CD4-positive, alpha-beta T cell treated with Interleukin-15 for 4 hours (primary cell): ENCODE measurements at regions not wholly inside any gene's neighbourhood (a gene's known extent, or its start where the extent isn't known, plus 50 kb on each side); places are given as distances from the start of the nearest gene placed in this dataset.
"Not testable (repeated sequence)": the region's sequence is repeated elsewhere in the genome, so short reads cannot be mapped to it uniquely, and the experiment has no call there.

Experiments
- DNase-seq: peaks from one replicate; pipeline ENCODE4 v3.0.0-alpha.2; 2020; ENCODE audit warnings: low spot score

DNA sequence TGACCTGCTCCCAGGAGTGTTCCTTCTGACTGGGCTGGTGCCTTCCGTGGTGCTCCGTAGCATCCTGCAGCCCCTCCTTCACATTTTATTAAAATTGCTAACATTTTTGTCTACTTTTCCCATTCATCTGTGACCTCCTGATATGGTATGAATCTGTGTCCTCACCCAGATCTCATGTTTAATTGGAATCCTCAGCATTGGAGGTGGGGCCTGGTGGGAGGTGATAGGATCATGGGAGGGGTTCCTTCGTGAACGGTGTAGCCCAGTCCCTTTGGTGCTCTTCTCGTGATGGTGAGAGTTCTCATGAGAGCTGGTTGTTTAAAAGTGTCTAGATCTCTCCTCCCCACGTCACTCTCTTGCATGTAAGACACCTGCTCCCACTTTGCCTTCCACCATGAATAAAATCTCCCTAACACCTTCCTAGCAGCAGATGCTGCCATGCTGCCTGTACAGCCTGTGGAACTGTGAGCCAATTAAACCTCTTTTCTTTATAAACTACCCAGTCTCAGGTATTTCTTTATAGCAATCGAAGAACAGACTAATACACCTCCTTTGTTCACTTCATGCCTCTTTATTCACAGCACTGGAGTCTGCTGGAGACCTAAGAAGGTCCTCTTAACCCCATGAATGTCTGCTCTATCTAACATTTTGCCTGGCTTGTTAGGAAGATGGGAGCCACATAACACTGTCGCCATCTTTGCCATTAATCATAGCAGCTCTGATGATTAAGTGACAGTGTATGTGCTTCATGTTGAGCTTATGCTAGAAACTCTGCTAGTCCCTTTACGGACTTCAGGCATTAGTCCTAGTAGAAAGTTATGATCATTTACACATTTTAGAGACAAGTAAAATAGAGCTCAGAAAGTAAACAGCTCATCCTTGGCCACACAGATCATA, 377.7 kb upstream of the MAF start:
- DNase-seq = no peak

DNA sequence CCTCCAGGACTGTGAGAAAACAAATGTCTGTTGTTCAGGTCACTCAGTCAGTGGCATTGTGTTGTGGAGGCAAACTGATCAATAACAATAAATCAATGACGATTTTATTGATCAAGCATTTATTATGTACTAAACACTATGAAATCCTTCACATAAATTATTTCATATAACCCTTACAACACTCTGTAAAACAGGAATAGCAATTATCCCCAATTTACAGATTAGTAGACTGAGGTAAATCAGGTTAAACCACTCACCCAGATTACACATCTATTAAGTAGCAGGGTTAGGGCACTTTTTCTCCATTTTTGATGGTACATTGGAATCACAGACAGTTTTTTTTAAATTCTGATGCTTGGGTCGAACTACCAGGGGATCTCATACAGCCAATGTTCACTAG, 372.8 kb upstream of the MAF start:
- no peak for DNase-seq

DNA sequence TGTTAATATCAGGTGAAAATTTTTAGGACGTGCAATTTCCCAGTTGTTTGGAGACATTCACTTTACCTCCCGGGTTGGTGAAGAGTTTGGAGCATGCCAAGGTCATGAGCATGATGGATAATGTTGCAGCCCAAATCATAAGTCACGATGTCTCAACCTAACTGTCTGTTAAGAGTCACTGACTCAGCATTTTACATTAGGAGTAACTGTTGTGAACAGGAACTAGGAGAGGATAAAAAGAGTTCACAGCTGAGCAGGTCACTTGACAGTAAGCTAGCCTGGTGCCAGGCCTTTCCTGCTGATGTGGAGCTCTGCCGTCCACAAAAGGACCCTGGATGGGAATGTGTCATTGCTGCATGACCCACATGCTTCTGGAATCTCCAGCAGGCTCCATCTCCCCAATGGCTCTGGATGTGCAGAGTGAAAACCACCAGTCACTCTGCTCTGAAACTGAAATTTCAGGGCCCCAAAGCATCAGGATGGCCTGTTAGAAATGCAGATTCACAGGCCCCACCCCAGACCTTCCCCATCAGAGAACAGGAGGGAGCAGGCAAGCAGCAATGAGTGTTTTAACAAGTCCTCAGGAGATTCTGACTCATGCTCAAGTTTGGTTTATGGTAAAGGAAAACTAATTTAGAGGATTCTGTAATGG, 371.6 kb upstream of the MAF start:
- no peak for DNase-seq

DNA sequence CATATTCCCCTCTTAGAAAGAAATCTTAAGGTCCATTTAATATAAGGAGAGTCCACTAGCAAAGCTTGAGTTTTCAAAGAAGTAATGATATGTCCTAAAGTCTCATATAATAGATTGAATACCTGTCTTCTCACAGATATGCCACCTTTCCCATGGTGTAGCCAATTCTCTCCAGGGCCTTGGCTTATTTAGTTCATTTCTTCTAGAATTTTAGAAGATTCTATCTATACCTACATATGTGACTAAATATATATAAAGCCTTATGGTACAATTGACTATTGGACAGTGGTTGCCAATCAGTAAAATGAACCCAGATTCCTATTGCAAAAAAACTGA, 370.7 kb upstream of the MAF start:
- DNase-seq = no peak

DNA sequence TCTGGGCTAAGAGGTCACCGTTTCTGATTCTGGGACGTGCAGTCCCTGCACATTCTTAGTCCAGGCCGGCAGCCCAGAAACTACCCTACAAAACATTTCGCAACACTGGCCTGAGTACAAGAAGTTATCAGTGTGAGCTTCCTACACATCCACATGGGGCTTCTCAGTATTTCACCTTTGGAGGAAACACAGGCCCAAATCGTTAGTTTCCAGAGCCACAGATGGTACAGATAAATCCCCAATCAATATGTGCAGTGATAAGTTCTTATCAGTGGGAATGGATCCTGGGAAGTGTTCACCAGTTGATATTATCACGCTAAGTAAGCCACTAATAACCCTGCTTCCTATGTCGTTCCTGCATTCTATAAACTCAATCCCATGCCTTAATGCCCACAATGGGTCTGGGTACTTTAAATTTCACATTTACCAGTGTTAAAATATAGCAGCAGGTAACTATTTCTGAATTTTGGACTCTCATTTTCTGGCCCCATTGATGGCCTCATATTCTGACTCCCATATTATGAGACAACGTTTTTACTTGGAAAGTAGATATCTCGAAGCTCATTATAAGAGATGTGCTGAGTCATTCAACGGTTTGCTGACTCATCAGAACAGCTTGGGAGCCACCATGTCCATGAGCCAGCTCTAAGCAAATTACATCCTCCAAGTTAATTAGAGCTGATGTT, 370.2 kb upstream of the MAF start:
- no peak for DNase-seq

DNA sequence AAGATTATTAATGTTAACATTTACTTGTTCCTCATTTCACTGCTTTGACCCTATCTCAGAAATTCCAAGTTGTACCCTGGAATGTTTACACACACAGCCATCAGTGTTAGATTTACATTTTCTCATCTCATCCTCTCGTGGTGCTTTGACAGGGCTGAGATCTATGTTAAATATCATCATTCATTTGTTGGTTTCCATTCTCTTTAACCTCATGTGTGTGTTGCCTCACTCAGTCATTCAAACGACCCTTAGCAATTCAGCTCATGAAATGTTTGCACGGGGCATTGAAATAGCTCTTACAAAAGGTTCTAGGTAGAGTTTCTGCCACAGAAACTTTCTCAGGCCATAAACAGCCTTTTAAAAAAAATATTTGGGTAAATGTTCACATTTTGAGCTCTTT, 369.6 kb upstream of the MAF start:
- no peak for DNase-seq

DNA sequence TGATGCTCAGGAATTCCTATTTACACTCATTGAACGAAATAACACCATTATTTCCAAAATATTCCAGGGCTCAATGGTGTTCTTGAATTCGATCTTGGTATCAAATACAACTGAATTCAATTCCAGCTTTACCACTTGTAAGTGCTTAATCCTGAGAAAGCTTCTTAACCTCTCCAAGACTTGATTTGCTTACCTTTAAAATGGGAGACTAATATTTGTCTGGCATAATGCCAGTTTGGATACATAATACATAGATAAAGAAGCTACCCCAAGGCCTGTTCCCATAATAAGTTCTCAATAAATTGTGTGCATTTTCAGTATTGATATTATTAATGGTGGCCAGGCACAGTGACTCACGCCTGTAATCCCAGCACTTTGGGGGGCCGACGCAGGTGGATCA, 368.9 kb upstream of the MAF start:
- DNase-seq = no peak

DNA sequence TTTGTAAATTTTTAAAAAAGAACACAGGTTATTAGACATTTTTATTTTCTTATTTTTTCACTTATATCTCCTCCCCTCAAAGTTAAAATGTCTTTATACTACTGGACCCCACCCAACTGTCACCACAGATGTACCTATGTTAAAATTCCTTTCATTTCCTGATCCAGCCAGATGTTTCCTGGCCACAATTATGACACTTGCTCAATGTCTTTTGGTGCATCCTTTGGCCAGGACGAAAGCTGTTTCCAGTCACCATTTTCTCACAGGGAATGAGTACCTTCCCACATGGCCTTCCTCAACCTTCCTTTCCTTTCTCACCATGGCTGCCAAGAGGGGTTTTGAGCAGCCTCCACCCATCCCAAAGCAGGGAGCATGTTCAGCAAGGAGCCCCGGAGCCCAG, 365.7 kb upstream of the MAF start:
- DNase-seq = no peak

DNA sequence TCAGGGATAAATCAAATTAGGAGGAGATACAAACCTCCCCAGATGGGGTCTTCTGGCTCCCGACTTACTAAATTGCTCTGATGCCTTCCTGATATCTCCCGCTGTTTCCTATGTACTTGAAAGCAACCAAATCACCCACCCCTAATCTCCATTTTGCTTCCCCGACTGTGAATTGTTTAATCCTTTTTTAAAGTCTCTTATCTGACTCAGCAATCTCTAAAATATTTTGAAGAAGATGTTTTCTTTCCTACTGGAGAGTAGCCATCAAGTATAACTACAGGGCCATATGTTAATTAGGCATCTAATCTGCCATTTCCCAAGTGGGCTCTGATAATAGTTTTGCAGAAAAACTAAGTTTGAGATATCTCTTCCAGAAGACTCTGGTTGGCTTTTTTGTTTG, 365.2 kb upstream of the MAF start:
- no peak for DNase-seq

DNA sequence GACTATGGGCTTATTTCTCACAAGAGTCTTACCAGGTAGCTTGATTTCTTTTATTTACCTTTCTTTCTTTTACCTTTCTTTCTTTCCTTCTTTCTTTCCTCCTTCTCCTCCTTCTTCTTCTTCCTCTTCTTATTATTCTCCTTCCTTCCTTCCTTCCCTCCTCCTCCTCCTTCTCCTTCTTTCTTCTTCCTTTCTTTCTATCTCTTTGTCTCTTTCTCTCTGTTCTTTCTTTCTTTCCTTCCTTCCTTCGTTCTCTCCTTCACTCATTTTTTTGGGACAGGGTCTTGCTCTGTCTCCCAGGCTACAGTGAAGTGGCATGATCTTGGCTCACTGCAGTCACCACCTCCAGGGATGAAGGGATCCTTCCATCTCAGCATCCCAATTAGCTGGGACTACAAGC, 363.6 kb upstream of the MAF start:
- DNase-seq = no peak

DNA sequence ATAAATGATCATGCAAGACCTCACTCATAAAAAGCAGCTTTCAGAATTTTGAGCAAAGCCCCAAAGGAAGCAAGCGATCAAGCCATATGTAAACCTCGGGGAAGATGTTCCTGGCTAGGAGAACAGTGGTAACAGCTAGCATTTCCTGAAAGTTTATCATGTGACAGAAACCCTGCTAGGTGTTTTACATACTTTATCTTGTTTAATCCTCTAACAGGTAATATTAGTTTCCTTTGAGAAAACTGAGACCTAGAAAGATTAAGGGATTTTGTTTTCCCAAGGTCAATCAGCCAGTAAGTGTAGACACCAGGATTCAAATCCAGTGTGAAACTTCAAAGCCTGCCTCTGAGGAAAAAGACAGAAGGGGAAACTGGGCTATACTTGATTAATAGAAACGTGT, 362.4 kb upstream of the MAF start:
- no peak for DNase-seq

DNA sequence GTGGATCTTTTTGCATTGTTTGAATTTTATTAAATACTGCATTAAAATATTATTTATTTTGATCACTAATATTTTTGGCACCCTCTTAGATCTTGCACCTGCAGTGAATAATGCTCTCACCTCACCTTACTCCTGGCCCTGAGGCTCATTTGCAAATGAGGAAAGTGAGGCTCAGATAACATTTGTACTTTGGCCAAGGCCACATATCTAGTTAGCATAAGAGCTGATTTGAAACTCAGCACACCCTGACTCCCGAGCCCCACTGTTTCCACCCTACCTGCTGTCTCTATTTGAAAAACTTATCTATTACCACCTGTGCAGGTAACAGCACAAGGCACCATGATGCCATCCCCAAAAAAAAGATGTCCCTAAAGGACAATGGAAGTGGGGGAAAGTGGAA, 358.7 kb upstream of the MAF start:
- no peak for DNase-seq

DNA sequence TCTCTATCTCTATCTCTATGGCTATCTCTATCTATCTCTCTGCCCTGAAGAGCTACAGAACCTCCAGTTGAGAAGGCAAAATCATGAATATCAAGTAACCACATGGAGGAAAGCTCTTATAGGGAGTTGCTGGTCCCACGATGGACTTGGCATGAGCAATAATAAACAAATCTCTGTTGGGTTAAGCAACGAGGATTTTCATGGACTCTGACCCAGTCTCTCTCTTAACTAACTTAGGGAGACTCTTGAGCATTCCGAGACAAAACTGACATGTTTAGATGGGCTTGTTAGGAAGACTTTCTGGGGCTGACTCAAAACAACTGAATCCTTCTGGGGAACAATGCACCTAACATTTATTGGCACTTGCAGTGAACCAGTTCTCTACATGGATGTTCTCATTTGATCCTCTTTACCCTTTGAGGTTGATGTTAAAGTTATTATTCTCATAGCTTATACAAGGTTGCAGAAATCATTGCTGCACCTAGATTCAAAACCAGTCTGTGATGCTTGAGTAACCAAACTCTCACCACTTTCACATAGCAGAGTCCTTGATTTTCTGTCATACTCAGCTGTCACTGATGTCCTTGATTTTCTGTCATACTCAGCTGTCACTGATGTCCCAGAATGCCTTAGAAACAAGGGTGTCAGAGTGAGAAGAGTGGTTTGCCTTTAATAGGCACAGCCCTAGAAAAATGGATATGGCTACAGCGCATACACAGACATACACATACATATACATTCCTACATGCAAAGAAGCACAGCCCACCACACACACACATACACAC, 354.6 kb upstream of the MAF start:
- no peak for DNase-seq

DNA sequence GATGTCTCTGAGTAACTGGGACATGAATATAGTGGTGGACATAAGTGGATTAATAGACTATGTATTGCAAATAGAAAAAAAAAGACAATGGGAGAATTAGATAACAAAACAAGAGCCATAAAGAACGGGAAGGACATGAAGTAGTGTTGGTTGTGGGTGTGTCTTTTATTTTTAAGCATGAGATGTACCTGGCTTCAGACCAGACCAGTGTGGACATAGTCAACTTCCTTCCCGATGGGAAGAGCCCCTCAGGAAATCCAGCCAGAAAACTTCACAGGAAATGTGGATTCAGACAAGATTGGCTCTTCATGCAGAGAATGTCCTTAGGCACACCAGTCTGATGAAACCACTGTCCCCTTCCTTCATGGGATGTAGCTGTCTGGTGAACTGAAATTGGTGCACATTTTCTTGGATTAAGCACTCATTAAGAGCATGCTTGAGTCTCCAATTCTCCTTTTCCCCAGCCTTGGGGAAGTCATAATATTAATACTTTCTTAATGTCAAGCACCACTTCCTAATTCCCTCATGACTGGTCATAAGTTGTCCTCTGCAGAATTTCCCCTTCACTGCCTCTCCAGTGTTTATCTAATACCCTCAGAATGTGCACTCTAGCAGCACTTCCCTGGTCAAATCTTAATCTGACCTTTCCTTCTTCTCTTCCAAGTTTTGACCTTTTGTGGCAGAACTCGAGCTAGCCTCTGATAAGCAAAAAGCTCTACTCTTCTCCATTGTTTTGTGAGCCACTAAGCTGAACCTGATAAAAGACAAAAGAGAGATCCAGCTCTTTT, 350.6 kb upstream of the MAF start:
- DNase-seq = no peak

DNA sequence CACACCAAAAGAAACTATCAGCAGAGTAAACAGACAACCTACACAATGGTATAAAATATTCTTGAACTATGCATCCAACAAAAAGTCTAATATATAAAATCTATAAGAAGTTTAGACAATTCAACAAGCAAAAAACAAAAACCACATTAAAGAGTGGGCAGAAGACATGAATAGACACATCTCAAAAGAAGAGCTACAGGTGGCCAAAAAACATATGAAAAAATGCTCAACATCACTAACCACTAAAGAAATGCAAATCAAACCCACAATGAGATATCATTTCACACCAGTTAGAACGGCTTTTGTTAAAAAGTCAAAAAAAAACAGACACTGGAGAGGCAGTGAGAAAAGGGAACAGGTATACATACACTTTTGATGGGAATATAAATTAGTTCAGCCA, 348.9 kb upstream of the MAF start:
- DNase-seq = no peak

DNA sequence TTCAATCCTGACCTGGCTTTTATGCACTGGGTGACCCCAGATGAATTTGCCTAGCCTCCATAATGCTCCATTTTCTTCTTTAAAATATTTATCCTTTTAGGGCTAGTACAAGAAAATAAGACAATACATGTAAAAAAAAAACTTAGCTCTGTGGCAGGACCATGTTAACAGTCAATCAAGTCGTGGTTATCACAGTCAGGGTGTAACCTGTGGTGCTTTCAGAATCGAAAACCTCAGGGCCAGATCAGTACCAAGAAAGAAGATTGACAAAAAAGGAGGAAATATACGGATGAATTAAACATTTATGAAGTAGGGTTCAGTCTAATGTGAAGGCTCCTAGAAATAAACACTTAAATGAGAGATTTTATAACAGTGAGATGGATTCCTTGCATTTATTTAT, 347.2 kb upstream of the MAF start:
- DNase-seq = no peak

DNA sequence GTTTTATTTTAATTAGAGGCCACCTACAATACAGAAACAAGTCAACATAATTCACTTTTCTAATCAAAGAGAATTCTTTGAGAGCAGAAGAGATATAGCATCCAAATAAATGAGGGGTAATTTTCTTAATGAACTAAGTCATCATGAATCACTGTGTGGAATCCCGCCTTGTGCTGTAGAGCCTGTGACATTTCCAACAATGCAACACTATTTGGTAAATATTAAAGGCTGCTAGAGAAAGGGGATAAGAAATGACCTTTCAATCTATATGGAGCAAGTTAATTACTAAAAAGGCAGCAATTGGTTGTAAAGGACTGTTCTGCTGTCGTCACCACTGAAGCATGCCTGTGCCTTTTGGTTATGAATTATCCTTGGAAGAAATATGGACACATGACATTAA, 345.7 kb upstream of the MAF start:
- DNase-seq = no peak

DNA sequence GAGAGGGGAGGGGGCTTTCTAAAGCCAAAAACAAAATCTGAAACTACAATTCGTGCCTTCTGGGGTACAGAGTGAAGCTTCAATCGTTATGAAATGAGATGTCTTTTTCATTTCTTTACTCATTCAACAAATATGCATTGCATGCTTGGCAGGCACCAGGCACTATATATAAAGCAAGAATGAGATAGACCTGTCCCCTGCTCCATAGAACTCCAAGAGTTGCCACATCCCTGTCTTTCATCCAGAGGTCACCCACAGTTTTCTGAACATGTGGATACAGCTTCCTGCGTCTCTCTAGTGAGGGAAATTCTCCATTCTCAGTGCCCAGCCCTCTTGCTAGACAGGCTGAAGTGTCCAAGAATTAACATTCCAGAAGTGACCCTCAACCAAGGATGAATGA, 343.2 kb upstream of the MAF start:
- DNase-seq = no peak

DNA sequence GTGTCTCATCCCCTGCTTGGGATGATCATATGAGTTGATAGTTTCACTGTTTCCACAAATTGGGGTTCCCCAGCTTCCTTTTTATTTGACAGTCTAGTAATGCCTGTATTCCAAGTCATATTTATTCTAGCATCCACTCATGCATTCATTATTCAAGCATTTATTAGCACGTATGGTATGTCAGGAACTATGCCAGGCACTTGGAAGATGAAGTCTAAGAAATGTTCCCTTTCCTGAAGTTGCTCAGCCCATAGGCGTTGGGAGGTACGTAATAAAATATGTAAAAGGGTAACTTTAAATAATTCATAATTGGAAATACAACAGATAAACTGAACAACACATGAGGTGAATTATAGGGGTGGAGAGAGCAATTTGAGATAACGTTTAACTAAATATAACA, 338.0 kb upstream of the MAF start:
- DNase-seq = no peak

DNA sequence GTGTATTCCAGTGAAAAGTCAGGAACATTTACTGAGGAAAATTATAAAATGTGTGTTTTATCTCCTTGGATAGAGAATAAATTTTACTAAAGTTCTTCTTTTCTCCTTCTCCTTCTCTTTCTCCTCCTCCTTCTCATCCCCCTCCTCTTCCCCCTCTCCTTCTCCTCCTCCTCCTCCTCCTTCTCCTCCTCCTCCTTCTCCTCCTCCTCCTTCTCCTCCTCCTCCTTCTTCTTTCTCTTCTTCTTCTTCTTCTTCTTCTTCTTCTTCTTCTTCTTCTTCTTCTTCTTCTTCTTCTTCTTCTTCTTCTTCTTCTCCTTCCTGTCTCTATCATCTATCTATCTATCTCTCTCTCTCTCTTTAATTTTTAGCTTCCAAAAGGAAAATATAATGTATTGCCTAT, 337.1 kb upstream of the MAF start:
- not testable (repeated sequence) for DNase-seq

DNA sequence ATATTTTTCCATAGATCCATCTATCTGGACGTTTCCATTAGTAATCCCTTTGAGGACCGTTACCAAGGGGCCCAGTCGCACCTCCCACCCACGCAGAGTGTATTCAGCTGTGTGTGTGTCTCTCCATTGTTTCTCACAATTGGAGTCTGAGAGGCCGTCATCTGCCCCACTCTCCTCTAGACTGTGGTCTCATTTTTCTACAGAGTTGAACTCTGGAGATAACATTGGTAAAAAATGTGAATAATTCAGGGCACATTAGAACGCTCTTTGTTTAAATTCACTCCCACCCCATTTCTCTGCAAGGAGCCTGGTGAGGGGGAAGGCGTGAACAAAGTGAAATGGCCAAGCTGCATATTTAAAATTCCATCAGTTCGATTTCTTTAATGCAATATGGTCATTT, 333.1 kb upstream of the MAF start:
- DNase-seq = no peak

DNA sequence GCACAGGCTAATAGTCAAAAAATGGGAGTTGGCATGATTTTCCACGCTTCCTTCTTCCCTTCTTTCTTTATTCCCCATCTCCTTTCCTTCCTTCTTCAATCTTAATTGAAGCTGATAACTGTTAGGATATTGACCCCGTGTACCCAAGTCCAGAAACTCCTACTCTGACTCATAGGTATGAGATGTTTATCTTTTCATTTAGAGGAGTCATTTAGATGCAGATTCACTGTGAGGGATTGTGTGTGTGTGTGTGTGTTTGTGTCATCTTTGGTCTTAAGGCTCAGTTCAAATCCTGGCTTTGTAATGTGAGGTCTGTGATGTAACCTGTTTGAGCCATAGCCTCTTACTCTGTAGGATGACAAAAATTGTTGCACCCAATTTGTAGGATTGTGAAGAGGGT, 332.0 kb upstream of the MAF start:
- no peak for DNase-seq
